Panc1 (cell line): ENCODE measurements at regions not wholly inside any gene's neighbourhood (a gene's known extent, or its start where the extent isn't known, plus 50 kb on each side); places are given as distances from the start of the nearest gene placed in this dataset.

ENCODE experiments used
- ATAC-seq: fragments of 200-7000 bp; cut with Tn5 transposase; 2 replicates; pipeline ENCODE4 v1.9.1; 2020; ENCODE audit warnings: mild to moderate bottlenecking, moderate library complexity
- BruUV-seq: library from RNA; stranded (reverse); fragments of 400-500 nt; replicated peaks from 2 replicates; lab custom pipeline; 2021; lab: Mats Ljungman, UMichigan
- CTCF ChIA-PET: fragments of 300-600 bp; sonication (Branson Sonifier 250); formaldehyde crosslinking; loops from one replicate; lab custom pipeline; 2022; ENCODE audit warnings: antibody characterized with exemption; lab: Charles Lee
- POLR2A ChIA-PET: fragments of 300-600 bp; sonication (Branson Sonifier 250); formaldehyde crosslinking; loops from one replicate; lab custom pipeline; 2022; ENCODE audit warnings: antibody characterized with exemption; lab: Charles Lee
- DNase-seq: peaks from one replicate; pipeline ENCODE4 v3.0.0-alpha.2; 2010; ENCODE audit warnings: low read depth, low spot score
- H3K27ac ChIP-seq: 2 replicates; pipeline ENCODE4 v1.5.1; 2011; ENCODE audit warnings: mild to moderate bottlenecking, low read length, inconsistent platforms
- H3K27me3 ChIP-seq: fragments of 200-500 bp; sonication (Bioruptor generic); 2 replicates; pipeline ENCODE4 v1.6.0; 2014; ENCODE audit warnings: low read length, inconsistent platforms; ENCODE audit not compliant: control insufficient read depth, insufficient read depth
- H3K36me3 ChIP-seq: fragments of 200-500 bp; sonication (Bioruptor generic); 2 replicates; pipeline ENCODE4 v1.5.1; 2014; ENCODE audit warnings: inconsistent platforms, mild to moderate bottlenecking, low read length, moderate library complexity; ENCODE audit not compliant: control insufficient read depth, insufficient read depth
- H3K4me1 ChIP-seq: 2 replicates; pipeline ENCODE4 v1.5.1; 2011; ENCODE audit warnings: inconsistent platforms, mild to moderate bottlenecking, low read length, moderate library complexity; ENCODE audit not compliant: control insufficient read depth, insufficient read depth
- H3K4me3 ChIP-seq, 2 experiments: 2 replicates each; pipeline ENCODE4 v1.5.1; 2011 to 2012; ENCODE audit warnings: low read depth in 2 of 2, low read length in 2 of 2, mild to moderate bottlenecking in 2 of 2, inconsistent platforms in 1 of 2, moderate library complexity in 1 of 2
- H3K9me3 ChIP-seq: fragments of 200-500 bp; sonication (Bioruptor generic); 2 replicates; pipeline ENCODE4 v1.5.1; 2014; ENCODE audit warnings: low read depth, mild to moderate bottlenecking, inconsistent platforms, low read length, moderate library complexity; ENCODE audit not compliant: control insufficient read depth, insufficient read depth
- CTCF ChIP-seq: fragments of 450-650 bp; IDR thresholded peaks from 2 replicates; pipeline ENCODE4 v1.5.1; 2017; ENCODE audit warnings: mild to moderate bottlenecking
- POLR2AphosphoS5 ChIP-seq: IDR thresholded peaks from 2 replicates; pipeline ENCODE4 v1.6.1; 2012; ENCODE audit warnings: mild to moderate bottlenecking, low read depth, low read length, moderate library complexity
- REST ChIP-seq, 2 experiments: IDR thresholded peaks; 2 replicates each; pipeline ENCODE4 v1.6.1; 2011 to 2012; ENCODE audit warnings: low read depth in 2 of 2, control low read depth in 1 of 2, low read length in 1 of 2, mild to moderate bottlenecking in 1 of 2, moderate library complexity in 1 of 2; ENCODE audit not compliant: insufficient read depth in 1 of 2
- SIN3A ChIP-seq: IDR thresholded peaks from 2 replicates; pipeline ENCODE4 v1.6.1; 2012; ENCODE audit warnings: low read depth, mild to moderate bottlenecking, low read length, moderate library complexity, borderline replicate concordance; ENCODE audit not compliant: insufficient read depth
- TCF7L2 ChIP-seq: IDR thresholded peaks from 2 replicates; pipeline ENCODE4 v1.6.1; 2011; ENCODE audit warnings: mild to moderate bottlenecking, low read depth, low read length, inconsistent platforms
- in situ Hi-C: cut with HindIII; loops from 2 replicates; pipeline ENCODE4 v1.10.0; 2016; ENCODE audit warnings: low sequenced_read_pairs, low pct_unique_long_range_greater_than_20kb
- intact Hi-C: fragments of 100-400 bp; cut with micrococcal nuclease; formaldehyde crosslinking; loops from one replicate; pipeline ENCODE4 v1.10.0; 2022; ENCODE audit not compliant: unreplicated experiment

- intact Hi-C loops: no loop called here
- H3K4me1 ChIP-seq: no peaks in the 10 kb centered on the region
- BruUV-seq: no TSS peak
- no peak for ATAC-seq
- no peak overlapping the region for H3K4me3 ChIP-seq
- DNase-seq: no peak
- H3K27ac ChIP-seq: no peak overlapping the region
- no peaks in the 10 kb centered on the region for H3K27me3 ChIP-seq
- ChIA-PET POLR2A (no interaction called here), CTCF (no interaction called here)
- TF ChIP-seq REST (IDR thresholded peaks at IDR 0.05; ENCODE audit: insufficient read depth in 1 of 2, low read depth in 2 of 2, low read length in 1 of 2): no peak
- TF ChIP-seq POLR2AphosphoS5: no peak
- TF ChIP-seq SIN3A: no peak
- H3K36me3 ChIP-seq: no peaks in the 10 kb centered on the region
- in situ Hi-C loops: no loop called here
- no peaks in the 10 kb centered on the region for H3K9me3 ChIP-seq
These were observed 264.4 kb upstream of the GALNT17 start for GRCh38 chr7:70867513-70867912.

- in situ Hi-C loops (no loop called here), intact Hi-C loops (no loop called here)
- TF ChIP-seq REST (IDR thresholded peaks at IDR 0.05; ENCODE audit: insufficient read depth in 1 of 2, low read depth in 2 of 2, low read length in 1 of 2): no peak
- TF ChIP-seq POLR2AphosphoS5: no peak
- no peak for TF ChIP-seq TCF7L2
- TF ChIP-seq SIN3A: no peak
- no peak for TF ChIP-seq CTCF
- no peak overlapping the region for H3K27ac ChIP-seq
- BruUV-seq: no TSS peak
- no peaks in the 10 kb centered on the region for H3K4me1 ChIP-seq
- no peaks in the 10 kb centered on the region for H3K36me3 ChIP-seq
- H3K4me3 ChIP-seq: no peak overlapping the region
- H3K9me3 ChIP-seq: no peaks in the 10 kb centered on the region
- H3K27me3 ChIP-seq: no peaks in the 10 kb centered on the region
- DNase-seq: no peak
- POLR2A ChIA-PET: no interaction called here
- ATAC-seq: no peak
- CTCF ChIA-PET: no interaction called here
These were observed 261.6 kb upstream of the GALNT17 start for GRCh38 chr7:70870349-70870748.
